ENCODE measurements at regions not wholly inside any gene's neighbourhood (a gene's known extent, or its start where the extent isn't known, plus 50 kb on each side); places are given as distances from the start of the nearest gene placed in this dataset.

GRCh38 chr4:123250843-123251242 lies 145.8 kb upstream of the SPRY1 start:
- Histone ChIP-seq H3K4me1 (ENCODE audit: low read depth, poor library complexity, severe bottlenecking) (no peaks in the 10 kb centered on the region), H3K4me3 (IDR thresholded peaks at IDR 0.05; ENCODE audit: insufficient read depth, low read depth, low read length) (no peak overlapping the region), H4K20me1 (ENCODE audit: insufficient read depth) (no peaks in the 10 kb centered on the region), H2AFZ (ENCODE audit: low read depth) (no peak overlapping the region), H3K79me2 (ENCODE audit: insufficient read depth, low read depth) (no peaks in the 10 kb centered on the region), H3K36me3 (ENCODE audit: insufficient read depth) (no peaks in the 10 kb centered on the region), H3K27ac (no peak overlapping the region), H3K27me3 (ENCODE audit: insufficient read depth, low read depth) (no peaks in the 10 kb centered on the region), H3K9ac (no peak overlapping the region), H3K4me2 (no peak overlapping the region)
- no peak for TF ChIP-seq CTCF (conservative IDR thresholded peaks at IDR 0.05; ENCODE audit: low read depth, low read length)

GRCh38 chr4:123255971-123256370 lies 140.6 kb upstream of the SPRY1 start:
- Histone ChIP-seq H4K20me1 (ENCODE audit: insufficient read depth) (no peaks in the 10 kb centered on the region), H3K27me3 (ENCODE audit: insufficient read depth, low read depth) (no peaks in the 10 kb centered on the region), H2AFZ (ENCODE audit: low read depth) (no peak overlapping the region), H3K4me2 (no peak overlapping the region), H3K9ac (no peak overlapping the region), H3K27ac (no peak overlapping the region), H3K4me3 (IDR thresholded peaks at IDR 0.05; ENCODE audit: insufficient read depth, low read depth, low read length) (no peak overlapping the region), H3K36me3 (ENCODE audit: insufficient read depth) (no peaks in the 10 kb centered on the region), H3K4me1 (ENCODE audit: low read depth, poor library complexity, severe bottlenecking) (no peaks in the 10 kb centered on the region), H3K79me2 (ENCODE audit: insufficient read depth, low read depth) (no peaks in the 10 kb centered on the region)
- TF ChIP-seq CTCF (conservative IDR thresholded peaks at IDR 0.05; ENCODE audit: low read depth, low read length): no peak

- TF ChIP-seq CTCF (conservative IDR thresholded peaks at IDR 0.05; ENCODE audit: low read depth, low read length): no peak
- no peaks in the 10 kb centered on the region for H3K27me3 ChIP-seq (ENCODE audit: insufficient read depth, low read depth)
- H3K27ac ChIP-seq: no peak overlapping the region
- H3K4me2 ChIP-seq: no peak overlapping the region
- no peak overlapping the region for H3K4me3 ChIP-seq (IDR thresholded peaks at IDR 0.05; ENCODE audit: insufficient read depth, low read depth, low read length)
- H3K79me2 ChIP-seq (ENCODE audit: insufficient read depth, low read depth): no peaks in the 10 kb centered on the region
- H4K20me1 ChIP-seq (ENCODE audit: insufficient read depth): no peaks in the 10 kb centered on the region
- H3K9ac ChIP-seq: no peak overlapping the region
- no peaks in the 10 kb centered on the region for H3K4me1 ChIP-seq (ENCODE audit: low read depth, poor library complexity, severe bottlenecking)
- no peak overlapping the region for H2AFZ ChIP-seq (ENCODE audit: low read depth)
- H3K36me3 ChIP-seq (ENCODE audit: insufficient read depth): no peaks in the 10 kb centered on the region
Observed at GRCh38 chr4:123256901-123257300, 139.7 kb upstream of the SPRY1 start.

- Histone ChIP-seq H2AFZ (ENCODE audit: low read depth) (no peak overlapping the region), H3K4me2 (no peak overlapping the region), H3K79me2 (ENCODE audit: insufficient read depth, low read depth) (no peaks in the 10 kb centered on the region)
Observed at GRCh38 chr4:123257591-123257990, 139.0 kb upstream of the SPRY1 start.

More at GRCh38 chr4:123257591-123257990, 139.0 kb upstream of the SPRY1 start:
- no peak for TF ChIP-seq CTCF (conservative IDR thresholded peaks at IDR 0.05; ENCODE audit: low read depth, low read length)
- Histone ChIP-seq H3K4me3 (IDR thresholded peaks at IDR 0.05; ENCODE audit: insufficient read depth, low read depth, low read length) (no peak overlapping the region), H3K27me3 (ENCODE audit: insufficient read depth, low read depth) (no peaks in the 10 kb centered on the region), H3K4me1 (ENCODE audit: low read depth, poor library complexity, severe bottlenecking) (no peaks in the 10 kb centered on the region), H3K36me3 (ENCODE audit: insufficient read depth) (no peaks in the 10 kb centered on the region), H3K27ac (no peak overlapping the region), H4K20me1 (ENCODE audit: insufficient read depth) (no peaks in the 10 kb centered on the region), H3K9ac (no peak overlapping the region)

Data from KMS-11 (cell line).